ENCODE measurements at regions not wholly inside any gene's neighbourhood (a gene's known extent, or its start where the extent isn't known, plus 50 kb on each side); places are given as distances from the start of the nearest gene placed in this dataset.

DNA sequence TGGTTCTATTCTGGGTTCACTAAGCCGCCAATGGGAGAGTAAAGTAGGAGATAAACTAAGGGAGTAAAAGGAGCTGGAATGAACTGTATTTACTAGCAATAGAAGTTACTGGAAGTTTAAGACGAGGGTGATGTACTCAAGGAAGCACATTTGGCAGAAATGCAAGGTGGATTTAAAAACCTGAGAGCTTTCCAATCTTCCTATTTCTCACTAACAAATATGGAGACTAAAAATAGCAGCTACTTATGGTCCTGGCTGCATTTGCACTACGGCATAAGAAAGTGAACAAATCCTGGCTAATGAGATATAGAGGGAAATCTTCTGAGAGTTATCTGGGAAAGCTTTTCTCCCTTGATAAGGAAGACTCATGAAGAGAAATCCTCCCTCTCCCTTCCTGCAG is 153.4 kb downstream of the TMEM161B start:
- TF ChIP-seq, protein P1, sequence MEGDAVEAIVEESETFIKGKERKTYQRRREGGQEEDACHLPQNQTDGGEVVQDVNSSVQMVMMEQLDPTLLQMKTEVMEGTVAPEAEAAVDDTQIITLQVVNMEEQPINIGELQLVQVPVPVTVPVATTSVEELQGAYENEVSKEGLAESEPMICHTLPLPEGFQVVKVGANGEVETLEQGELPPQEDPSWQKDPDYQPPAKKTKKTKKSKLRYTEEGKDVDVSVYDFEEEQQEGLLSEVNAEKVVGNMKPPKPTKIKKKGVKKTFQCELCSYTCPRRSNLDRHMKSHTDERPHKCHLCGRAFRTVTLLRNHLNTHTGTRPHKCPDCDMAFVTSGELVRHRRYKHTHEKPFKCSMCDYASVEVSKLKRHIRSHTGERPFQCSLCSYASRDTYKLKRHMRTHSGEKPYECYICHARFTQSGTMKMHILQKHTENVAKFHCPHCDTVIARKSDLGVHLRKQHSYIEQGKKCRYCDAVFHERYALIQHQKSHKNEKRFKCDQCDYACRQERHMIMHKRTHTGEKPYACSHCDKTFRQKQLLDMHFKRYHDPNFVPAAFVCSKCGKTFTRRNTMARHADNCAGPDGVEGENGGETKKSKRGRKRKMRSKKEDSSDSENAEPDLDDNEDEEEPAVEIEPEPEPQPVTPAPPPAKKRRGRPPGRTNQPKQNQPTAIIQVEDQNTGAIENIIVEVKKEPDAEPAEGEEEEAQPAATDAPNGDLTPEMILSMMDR (IDR thresholded peaks at IDR 0.05; ENCODE audit: control insufficient read depth, insufficient read depth, low read depth, low read length, missing control alignments): no peak
- DNase-seq (ENCODE audit: low read depth): no peak
- H3K4me3 ChIP-seq (ENCODE audit: control insufficient read depth, low read depth, low read length): no peak overlapping the region

DNA sequence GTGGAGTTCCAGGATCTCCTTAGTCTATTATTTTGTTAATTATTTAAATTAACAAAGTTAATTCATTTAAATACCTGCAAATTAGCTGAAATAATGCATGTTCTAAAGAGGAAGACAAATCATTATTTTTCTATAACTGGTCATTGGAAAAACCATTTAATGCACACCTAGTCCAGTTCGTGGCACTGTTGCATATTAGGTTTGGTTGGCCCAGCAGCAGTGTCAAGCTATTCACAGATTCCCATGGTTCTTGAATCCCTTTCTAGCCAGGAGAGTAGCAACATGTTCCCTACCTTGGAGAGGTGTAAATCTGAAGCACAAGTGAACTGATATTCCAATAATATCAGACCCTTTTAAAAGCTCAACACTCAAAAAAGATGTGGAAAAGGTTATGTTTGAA is 155.2 kb downstream of the TMEM161B start:
- DNase-seq (ENCODE audit: low read depth): no peak
- TF ChIP-seq, protein P1 (IDR thresholded peaks at IDR 0.05; ENCODE audit: control insufficient read depth, insufficient read depth, low read depth, low read length, missing control alignments): no peak
- H3K4me3 ChIP-seq (ENCODE audit: control insufficient read depth, low read depth, low read length): no peak overlapping the region

DNA sequence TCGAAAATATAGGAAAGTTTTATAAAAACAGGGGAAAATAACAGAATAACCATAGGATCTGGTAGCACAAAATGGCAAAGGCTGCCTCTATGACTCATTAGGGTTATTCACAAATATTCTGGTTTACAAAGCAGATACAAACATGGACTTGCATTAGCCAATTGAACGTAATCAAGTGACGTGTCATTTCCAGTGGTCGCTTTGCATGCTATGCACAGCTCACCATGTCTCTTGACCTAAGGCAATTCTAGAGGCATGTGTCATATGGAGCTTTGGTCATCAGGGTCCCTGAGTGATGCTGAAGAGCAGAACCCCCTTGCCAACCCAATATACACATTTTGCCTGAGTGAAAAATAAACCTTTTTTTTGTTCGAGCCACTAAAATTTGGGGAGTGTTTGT is 158.8 kb downstream of the TMEM161B start:
- no peak for DNase-seq (ENCODE audit: low read depth)
- no peak overlapping the region for H3K4me3 ChIP-seq (ENCODE audit: control insufficient read depth, low read depth, low read length)
- TF ChIP-seq, protein P1 (IDR thresholded peaks at IDR 0.05; ENCODE audit: control insufficient read depth, insufficient read depth, low read depth, low read length, missing control alignments): no peak

DNA sequence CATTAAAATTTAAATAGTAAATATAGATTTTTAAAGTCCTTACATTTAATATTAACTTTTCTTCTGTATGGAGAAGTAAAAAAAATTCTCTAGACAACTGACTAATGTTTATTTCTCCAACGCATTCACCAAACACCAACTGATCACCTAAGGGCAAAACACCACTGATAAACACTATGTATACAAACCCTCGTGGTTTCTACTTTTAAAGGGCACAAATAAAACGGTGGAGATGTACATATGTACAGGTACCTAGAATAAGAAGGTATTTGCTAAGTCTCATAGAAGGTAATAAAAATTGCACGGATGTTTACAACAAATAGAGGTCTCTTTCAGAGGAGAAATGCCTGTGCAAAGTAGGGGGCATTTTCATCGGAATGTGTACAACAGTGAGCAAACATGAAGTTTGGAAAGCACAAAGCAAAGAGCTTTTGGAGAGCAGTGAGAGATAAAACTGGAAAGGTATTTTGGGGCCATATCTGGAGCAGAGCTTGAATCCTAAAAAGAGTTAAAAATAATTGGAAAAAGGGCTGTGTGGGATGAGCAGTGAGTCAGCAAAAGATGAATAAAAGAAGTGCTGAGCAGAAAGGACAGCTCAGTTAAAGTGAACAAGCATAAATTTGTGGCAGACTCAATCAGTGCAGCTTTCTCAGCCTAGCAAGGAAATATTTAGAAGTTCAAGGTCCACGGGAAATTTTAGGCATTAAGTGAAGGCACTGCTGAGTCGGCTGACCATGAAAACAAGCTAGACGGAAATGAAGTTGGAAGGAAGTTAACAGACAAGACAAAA is 160.0 kb downstream of the TMEM161B start:
- TF ChIP-seq, protein P1 (IDR thresholded peaks at IDR 0.05; ENCODE audit: control insufficient read depth, insufficient read depth, low read depth, low read length, missing control alignments): no peak
- no peak overlapping the region for H3K4me3 ChIP-seq (ENCODE audit: control insufficient read depth, low read depth, low read length)
- DNase-seq (ENCODE audit: low read depth): no peak

DNA sequence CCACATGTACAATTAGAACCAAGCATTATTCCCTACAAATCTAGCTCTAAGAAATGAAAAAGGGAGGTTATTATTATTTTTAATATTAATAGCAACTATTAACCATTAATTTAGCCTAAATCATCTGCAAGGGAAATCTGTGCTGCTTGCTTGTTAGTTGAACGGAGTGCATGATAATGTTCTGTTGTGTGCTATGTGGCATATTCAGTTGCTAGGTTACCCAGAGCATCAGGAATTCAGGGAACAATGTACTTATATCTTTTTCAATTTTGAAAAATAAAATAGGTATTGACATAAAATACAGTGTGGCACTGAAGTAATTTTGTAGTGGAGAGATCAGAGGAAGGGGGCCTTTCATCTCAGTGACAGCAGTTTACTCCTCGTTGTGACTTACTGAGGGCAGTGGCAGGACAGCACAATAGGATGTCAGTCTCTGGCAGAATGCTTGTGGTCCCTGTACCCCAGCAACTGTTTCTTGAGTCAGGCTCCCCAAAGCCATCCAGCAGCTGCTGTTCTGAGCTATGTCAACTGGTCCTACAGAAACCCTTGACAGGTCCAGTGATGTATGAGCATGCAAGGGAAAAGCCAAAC is 173.6 kb downstream of the TMEM161B start:
- no peak overlapping the region for H3K4me3 ChIP-seq (ENCODE audit: control insufficient read depth, low read depth, low read length)
- TF ChIP-seq, protein P1 (IDR thresholded peaks at IDR 0.05; ENCODE audit: control insufficient read depth, insufficient read depth, low read depth, low read length, missing control alignments): no peak
- no peak for DNase-seq (ENCODE audit: low read depth)

DNA sequence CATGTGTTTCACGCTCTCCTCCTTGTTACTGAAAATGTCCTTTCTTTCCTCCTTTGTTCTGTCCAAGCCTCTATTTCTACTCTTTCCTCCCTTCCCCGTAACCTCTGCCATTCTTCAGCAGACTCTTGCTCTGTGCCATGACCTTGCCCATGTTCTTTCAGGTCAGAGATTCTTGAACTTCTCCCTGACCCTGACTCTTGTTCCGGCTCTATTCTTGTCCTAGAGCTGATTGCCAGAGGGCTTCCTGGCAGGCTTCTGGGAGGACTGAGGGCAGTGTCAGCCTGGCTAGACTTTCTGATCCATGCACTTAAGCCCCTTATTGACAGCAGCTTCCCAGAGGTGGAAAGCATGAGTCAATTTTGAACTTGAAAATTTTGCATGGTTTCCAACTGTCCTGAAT is 174.2 kb downstream of the TMEM161B start:
- DNase-seq (ENCODE audit: low read depth): no peak
- H3K4me3 ChIP-seq (ENCODE audit: control insufficient read depth, low read depth, low read length): no peak overlapping the region
- TF ChIP-seq, protein P1 (IDR thresholded peaks at IDR 0.05; ENCODE audit: control insufficient read depth, insufficient read depth, low read depth, low read length, missing control alignments): no peak

Measured in AG09309 (cell line).